NCI-H345 (cell line): ENCODE measurements at regions not wholly inside any gene's neighbourhood (a gene's known extent, or its start where the extent isn't known, plus 50 kb on each side); places are given as distances from the start of the nearest gene placed in this dataset.
"Not testable (repeated sequence)": the region's sequence is repeated elsewhere in the genome, so short reads cannot be mapped to it uniquely, and the experiment has no call there.

Experiments
- DNase-seq: peaks from one replicate; lab custom pipeline; 2025; lab: John Stamatoyannopoulos, UW

GRCh38 chr6:19692506-19693298 is 144.5 kb upstream of the ID4 start:
- DNase-seq: no peak

GRCh38 chr6:19694697-19695096 is 142.5 kb upstream of the ID4 start:
- no peak for DNase-seq

DNA sequence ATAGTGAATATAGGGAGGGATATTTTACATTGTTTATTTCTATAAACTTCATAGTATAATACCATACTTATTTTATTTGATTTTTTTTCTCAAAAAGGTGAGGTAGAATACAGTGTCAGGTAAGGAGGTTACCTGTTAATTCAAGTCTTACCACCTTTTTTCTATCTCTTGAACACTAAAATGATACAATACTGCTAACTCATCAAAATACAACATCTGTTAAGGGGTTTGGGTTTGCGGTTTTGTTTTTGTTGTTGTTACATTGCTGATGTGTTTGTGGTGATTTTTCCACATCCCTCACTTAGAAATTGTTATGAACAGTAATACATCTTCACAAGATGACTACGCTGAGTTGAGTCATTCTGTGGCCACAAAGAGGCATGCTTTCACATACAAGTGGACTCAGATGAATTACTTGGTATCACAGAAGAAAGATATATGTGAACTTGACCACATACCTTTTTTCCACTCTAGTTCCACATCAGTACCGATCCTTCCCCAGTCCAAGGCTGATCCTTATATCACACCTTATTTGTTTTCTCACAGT is 139.4 kb upstream of the ID4 start:
- DNase-seq: no peak

DNA sequence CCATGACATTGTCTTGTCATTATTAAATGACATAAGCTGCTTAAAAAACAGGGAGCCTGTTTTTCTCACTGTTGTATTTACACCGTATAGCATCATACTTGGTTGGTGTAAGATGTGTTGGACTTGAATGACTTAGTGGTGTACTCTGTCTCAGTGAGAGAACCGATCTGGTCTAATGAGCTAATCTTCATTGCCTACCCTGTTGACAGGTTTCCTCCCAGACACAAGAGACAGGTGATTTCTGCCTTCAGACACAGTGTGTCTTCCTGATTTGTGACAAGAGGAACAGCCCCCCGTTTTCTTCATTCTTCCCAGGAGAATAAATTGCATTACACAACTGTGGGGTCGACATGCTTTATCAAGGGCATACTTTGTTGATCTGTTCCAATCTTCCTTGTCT is 137.2 kb upstream of the ID4 start:
- DNase-seq: no peak

DNA sequence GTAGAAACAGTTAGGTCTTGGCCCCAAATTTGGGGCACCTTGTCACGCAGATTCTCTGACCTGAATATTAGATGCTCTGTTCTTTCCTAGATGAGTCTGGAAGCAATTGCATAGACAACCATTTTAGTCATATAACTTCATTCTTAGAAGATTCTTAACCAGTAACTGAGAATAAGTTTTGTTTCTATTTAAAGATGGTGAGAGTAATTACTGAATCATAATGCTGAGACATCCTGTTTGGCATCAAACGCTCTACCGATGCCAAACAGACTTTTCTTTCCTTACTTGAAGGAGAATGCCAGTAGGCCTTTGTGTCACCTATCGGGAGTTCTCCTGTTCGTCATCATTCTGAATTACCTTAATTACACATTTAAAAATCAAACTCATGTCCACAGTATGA is 131.6 kb upstream of the ID4 start:
- DNase-seq: no peak

DNA sequence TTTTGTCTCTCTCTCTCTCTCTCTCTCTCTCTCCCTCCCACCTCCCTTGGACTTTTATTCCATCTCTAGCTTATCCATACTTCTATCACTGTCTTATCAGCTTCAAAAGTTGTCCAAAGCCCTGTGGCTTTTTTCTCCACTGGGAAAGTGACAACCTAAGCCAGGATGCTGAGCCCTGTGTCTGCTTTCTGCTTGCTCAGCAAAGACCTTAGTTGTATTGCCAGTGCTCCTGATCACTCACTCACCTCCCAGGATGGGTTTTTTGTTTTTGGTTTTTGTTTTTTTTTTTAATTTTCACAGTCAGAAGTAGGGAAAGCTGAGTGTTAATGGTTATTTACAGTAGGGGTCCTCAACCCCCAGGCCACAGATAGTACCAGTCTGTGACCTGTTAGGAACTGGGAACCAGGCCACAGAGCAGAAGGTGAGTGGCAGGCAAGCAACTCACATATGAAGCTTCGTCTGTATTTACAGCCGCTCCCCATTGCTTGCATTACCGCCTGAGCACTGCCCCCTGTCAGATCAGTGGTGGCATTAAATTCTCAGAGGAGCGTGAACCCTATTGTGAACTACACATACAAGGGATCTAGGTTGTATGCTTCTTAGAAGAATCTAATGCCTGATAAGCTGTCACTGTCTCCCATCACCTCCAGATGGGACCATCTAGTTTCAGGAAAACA is 125.0 kb upstream of the ID4 start:
- DNase-seq: no peak

GRCh38 chr6:19712998-19713397 is 124.2 kb upstream of the ID4 start:
- no peak for DNase-seq

GRCh38 chr6:19713411-19713810 is 123.8 kb upstream of the ID4 start:
- DNase-seq: no peak

- DNase-seq: no peak
These were observed 123.2 kb upstream of the ID4 start for GRCh38 chr6:19713984-19714383.

GRCh38 chr6:19714434-19715166 is 122.6 kb upstream of the ID4 start:
- peak; percentile 14 for DNase-seq

DNA sequence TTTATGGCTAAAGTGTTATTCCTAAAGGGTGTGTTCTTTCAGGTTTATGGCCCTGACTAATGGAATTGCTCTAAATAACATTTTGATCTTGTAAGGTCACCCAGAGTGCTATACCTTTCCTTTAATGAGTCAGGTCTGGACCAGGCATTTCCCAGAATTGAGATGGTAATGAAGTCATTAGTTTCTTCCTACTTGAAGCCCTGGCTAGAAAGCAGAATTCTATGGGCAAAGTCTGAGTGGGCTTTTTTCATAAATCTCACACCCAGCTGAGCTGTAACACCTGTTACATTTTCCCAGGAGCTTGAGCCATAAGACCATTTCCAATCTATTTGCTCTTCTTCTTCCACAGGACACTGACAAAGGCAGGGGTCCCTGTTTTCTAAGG is 122.0 kb upstream of the ID4 start:
- no peak for DNase-seq

DNA sequence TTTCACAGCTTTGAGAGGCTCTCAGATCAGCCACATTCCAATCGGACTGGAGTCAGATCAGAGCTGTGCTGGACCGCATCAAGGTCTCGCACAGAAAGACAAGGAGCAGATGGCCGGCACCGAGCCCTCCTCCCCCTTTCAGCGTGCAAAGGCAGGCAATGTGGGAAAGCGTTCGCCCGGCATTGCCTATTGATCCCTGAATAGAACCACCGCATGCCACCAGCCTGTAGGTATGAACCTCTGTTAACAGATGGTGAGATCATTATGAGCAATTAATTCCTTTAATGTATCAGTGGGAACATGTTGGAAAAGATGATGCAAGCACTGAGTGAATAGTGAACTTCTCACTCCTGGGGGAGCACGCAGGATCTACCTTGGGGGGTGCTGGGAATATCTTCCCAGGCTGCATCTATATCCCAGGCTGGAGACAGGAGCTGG is 117.5 kb upstream of the ID4 start:
- DNase-seq: no peak

DNA sequence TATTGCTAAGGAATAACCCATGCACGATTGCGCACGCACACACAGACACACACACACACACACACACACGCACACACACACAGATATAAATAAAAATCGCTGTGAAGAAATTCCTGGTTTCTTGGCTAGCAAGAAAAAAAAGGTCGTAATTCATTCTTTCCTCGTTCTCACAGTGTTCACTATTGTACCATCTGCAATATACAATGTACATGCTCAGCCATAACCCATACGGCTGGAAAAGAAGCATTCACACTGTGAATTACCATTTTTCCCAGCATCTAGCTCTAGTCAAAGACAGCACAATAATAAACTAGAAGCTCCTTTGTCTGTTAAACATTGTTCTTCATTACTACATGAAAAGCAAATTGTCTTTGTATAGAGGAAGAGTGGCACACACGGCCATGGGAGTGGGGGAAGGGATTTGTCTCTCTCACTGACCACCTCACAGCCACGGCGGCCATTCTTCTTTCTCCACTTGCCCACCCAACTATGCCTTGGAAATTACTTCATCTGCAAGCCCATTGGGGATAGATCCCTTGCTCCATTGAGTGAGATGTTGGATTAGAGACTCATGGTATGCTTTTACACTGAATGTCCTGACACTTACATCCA is 115.3 kb upstream of the ID4 start:
- no peak for DNase-seq

DNA sequence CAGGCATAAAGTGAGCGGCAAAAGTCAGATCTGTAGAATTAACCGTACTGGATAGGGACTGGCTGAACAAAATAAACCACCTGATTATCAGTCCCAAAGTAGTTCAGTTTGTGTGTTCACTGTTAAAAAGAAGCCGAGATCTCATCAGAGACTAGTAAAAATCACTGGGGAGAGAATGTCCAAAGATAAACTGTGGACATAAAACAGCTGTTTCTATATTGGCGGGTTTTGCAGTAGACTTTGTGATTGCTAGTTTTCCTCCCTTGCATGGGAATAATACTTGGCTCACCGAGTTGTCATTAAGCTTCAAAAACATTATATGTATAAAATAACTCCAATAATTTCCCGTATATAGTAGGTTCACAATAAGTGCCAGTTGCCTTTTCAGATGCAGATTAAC is 114.2 kb upstream of the ID4 start:
- DNase-seq: no peak

DNA sequence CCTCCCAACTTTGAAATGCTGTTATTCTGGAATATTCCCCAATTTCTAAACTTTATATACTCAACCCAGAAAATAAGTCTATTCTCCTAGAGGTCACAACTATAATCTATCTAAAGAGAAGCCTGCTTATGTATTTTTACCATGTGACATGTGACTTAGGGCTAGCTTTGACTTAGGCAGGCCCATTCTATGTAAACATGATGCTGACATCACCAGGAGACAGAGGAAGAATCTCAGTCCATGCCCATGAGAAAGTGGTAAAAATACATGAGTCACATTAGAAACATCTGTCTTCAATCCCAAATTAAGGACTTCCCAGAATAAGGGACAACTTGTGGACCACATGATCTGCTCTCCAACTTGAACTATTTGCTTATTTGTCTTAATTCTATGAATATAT is 113.6 kb upstream of the ID4 start:
- DNase-seq: no peak

DNA sequence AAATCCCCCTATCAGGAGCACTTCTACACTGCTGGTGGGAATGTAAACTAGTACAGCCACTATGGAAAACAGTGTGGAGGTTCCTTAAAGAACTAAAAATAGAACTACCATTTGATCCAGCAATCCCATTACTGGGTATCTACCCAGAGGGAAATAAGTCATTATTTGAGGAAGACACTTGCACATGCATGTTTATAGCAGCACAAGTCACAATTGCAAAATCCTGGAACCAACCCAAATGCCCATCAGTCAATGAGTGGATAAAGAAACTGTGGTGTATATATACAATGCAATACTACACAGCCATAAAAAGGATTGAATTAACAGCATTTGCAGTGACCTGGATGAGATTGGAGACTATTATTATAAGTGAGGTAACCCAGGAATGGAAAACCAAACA is 111.7 kb upstream of the ID4 start:
- not testable (repeated sequence) for DNase-seq

- DNase-seq: no peak
These were observed 105.9 kb upstream of the ID4 start for GRCh38 chr6:19731282-19731681.

- no peak for DNase-seq
These were observed 103.1 kb upstream of the ID4 start for GRCh38 chr6:19734061-19734460.

DNA sequence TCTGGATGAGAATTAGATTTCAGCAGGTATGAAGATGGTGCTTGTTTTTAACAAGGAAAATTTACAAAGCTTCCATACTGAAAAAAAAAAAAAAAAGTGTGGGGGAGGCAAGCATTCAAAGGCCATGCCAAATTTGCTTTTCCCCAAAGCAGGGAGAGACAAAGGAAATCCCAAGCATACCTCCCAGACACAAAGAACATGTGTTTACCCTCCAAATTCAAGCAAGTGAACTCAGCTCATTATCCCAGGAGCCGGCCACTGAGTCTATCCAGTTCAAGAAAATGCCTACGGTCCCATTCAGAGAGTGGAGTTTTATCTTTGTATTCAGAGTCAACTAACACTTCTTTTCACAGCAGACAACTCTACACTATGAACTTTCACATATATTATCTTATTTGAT is 102.7 kb upstream of the ID4 start:
- no peak for DNase-seq

GRCh38 chr6:19736066-19736465 is 101.1 kb upstream of the ID4 start:
- DNase-seq: peak; percentile 28

GRCh38 chr6:19738010-19738409 is 99.2 kb upstream of the ID4 start:
- DNase-seq: no peak

GRCh38 chr6:19749722-19750121 is 87.4 kb upstream of the ID4 start:
- no peak for DNase-seq
